NCI-H2081 (cell line): ENCODE measurements at regions not wholly inside any gene's neighbourhood (a gene's known extent, or its start where the extent isn't known, plus 50 kb on each side); places are given as distances from the start of the nearest gene placed in this dataset.
A peak's percentile ranks its signal among the peaks of the same experiment; 100 is the strongest.
"Not testable (repeated sequence)": the region's sequence is repeated elsewhere in the genome, so short reads cannot be mapped to it uniquely, and the experiment has no call there.

Source experiments
- DNase-seq, 2 experiments: peaks; one replicate each; lab custom pipeline; 2025; lab: John Stamatoyannopoulos, UW

GRCh38 chr12:13924286-13924685 is 57.1 kb downstream of the GRIN2B start:
- DNase-seq: no peak

GRCh38 chr12:13918897-13919296 is 62.5 kb downstream of the GRIN2B start:
- DNase-seq: no peak

DNA sequence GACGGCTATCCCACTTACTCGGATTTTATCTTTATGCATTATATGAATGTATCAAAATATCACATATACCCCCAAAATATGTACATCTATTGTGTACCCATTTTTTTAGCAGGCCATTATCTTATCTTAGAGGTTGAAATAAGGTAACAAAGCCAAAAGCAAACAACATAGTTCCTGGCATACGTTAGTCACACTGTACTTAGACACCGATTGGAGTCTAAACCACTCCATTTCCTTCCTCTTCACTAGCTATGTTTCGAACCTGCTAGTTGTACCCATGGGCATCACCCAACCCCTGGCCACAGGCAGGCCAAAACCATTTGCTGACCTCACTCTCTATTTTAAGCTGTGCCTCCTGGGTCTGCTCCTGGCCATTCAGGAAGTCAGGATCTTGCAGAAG is 66.3 kb downstream of the GRIN2B start:
- no peak for DNase-seq

- DNase-seq: no peak
These were observed 68.0 kb downstream of the GRIN2B start for GRCh38 chr12:13913371-13913770.

GRCh38 chr12:13911756-13912554 is 69.4 kb downstream of the GRIN2B start:
- no peak for DNase-seq

- no peak for DNase-seq
These were observed 75.6 kb downstream of the GRIN2B start for GRCh38 chr12:13905794-13906193.

GRCh38 chr12:13900718-13901117 is 80.7 kb downstream of the GRIN2B start:
- DNase-seq: no peak

- not testable (repeated sequence) for DNase-seq
These were observed 83.0 kb downstream of the GRIN2B start for GRCh38 chr12:13898387-13898786.

- DNase-seq: no peak
These were observed 83.6 kb downstream of the GRIN2B start for GRCh38 chr12:13897811-13898210.

- DNase-seq: no peak
These were observed 85.3 kb downstream of the GRIN2B start for GRCh38 chr12:13896063-13896626.

DNA sequence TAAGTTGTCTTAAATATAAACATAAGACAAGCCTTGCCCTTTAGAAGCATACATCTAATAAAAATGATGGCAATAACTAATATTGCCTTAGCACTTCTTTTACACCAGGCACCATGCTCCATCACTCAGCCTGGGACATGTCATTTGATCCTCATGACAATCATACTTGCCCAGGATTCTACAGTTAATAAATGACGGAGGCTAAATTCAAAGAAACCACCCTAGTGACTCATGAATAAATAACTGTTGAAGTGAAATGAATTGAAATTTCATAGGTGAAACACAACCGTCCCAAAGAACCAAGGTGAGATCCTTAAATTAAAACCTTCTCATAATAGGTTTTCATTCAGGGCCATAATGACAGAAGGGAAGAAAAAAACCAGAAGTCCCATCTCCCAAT is 89.5 kb downstream of the GRIN2B start:
- no peak for DNase-seq

GRCh38 chr12:13890943-13891342 is 90.5 kb downstream of the GRIN2B start:
- DNase-seq: no peak

DNA sequence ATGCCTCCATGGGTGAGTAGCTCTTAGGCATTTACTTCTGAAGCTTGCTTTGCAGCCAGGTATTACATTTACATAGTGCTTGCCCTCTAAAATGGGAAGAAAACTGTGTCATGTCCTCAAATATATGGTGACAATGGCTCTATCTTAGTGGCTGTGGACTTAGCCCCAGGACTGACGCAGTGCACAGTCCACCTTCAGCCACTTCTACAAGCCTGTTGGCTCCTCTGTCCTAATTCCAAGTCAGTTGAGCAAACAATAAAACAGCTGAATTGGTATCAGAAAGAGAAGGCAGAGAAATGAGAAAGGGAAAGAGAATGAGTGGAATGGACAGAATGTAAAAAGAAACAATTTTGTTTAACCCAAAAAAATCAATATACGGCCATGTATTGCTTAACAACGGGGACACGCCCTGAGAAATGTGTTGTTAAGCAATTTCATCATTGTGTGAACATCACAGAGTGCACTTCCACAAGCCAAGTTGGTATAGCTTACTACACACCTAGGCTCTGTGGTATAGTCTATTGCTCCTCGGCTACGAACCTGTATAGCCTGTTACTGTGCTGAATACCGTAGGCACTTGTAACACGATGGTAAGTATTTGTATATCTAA is 93.5 kb downstream of the GRIN2B start:
- no peak for DNase-seq

GRCh38 chr12:13882176-13882575 is 99.2 kb downstream of the GRIN2B start:
- no peak for DNase-seq

DNA sequence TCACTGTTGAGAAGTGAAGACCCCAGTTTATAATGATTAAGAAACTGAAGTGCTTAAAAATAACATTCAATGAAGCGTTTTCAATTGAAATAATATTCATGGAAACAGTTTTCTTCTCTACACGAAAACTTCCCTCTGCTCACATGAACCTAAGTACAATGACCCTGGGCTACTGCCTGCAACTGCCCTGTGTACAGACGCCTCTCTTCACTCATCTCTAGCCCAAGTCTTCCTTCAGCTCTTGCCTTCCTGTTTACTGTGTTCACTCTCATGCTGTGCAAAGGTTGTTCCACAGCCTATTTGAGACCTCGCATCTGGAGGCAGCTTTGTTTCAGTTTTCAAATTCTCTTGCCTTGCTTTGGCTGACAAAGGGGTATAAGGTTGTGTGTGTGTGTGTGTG is 100.8 kb downstream of the GRIN2B start:
- no peak for DNase-seq

- DNase-seq: peak in 1 of 2 experiments; percentile 48
These were observed 105.7 kb downstream of the GRIN2B start for GRCh38 chr12:13875744-13876143.

DNA sequence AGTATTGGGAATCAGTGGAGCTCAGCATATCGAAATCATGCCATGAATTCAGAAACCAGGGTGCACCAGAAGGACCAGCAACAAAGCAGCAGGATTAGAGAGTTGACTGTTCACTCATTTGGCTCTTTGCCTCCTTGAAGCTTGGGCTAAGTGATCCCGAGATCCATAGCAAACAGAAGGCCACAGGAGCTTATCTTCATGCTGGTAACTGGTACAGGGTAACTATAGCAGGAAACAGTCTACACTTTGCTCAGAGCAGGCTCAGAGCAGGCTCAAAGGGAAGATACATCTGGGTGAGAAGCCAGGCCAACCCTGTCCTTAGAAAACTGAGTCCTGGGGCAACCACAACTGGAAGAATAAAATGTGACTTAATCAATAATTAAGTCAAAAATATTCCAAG is 111.1 kb downstream of the GRIN2B start:
- DNase-seq: no peak

DNA sequence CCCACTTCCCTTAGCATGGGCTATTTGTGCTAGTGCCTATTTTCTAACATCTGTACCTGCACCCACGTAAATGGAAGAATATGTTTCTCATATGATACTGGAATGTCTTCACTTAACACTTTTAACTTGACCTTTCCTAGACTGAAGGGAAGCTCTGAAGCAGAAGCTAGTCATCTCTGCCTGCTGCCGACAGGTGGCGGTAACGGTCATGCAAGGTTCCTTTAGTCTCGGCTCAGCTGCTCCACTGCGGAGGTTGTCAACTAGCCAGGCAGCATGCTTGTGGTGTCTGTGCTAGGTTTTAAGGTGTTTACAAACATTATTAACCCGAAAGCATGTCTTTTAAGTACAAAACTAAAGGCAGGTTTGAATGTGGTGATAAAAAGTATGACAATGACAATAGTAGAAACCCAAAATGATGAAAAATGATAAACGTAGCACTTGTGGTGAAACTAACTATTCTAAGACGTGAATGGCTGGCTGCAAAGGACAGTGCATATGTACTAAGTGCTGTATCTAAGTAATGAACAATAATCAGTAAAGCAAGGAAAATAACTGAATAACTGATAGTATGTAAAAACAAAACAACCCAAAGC is 117.2 kb downstream of the GRIN2B start:
- DNase-seq: peak; percentile 67 to 74

DNA sequence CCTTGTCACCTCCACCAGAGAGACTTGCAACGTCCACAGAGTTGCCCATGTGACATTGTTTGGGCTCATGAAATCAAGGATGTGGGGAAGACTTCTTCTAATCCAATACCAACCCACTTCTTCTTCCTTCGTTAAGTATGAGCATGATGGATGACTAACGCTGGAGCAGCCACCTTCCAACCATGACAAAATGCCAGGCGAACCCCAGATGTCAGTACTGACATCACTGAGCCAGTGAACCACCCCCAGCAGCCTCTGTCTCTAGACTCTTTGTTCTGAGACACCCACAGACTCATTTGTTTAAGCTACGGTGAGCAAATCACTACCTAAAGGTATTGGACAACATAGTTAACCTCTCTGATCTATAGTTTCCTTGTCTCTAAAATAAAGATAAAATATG is 123.7 kb downstream of the GRIN2B start:
- no peak for DNase-seq

DNA sequence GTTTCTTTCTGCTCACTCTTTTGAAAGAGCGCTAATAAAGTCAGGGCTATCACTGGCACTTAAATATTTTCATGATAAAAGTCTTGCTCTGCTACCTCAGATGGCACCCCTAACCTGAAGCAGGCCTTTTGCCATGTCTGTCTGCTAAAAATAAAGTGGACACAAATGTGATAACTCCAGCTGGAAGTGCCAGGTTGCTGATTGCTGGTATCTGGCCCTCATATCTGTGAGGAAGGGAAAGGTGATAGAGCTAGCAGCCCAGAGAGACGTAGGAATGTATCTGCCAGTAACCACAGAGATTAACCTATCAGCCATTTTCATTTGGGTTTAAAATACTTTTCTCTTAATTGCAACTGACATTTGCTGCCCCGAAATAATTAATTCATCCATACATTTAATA is 127.9 kb downstream of the GRIN2B start:
- DNase-seq: no peak

- peak in 1 of 2 experiments; percentile 10 for DNase-seq
These were observed 129.6 kb downstream of the GRIN2B start for GRCh38 chr12:13851828-13852227.

DNA sequence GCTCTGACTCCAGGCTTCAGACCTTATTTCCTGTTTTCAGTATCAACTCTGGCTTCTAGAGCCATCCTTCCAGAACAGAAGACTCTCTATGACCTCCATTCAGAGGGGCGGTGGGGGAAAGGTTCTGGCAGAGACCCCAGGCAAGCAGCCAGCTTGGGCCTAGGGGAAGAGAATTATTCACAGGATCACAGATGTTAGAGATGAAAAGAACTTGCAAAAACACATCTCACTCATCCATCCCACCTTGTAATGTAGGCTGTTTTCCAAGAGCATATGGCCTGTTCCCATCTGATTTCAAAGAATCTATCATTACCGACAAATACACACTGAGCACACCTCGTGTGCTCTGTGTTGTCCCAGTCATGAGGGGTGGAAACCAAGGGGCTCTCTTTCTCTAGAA is 131.9 kb downstream of the GRIN2B start:
- DNase-seq: no peak

- no peak for DNase-seq
These were observed 137.6 kb downstream of the GRIN2B start for GRCh38 chr12:13843841-13844240.
